NOMO-1 treated with DMSO at 0.1 percent for 48 hours (cell line): ENCODE measurements at regions not wholly inside any gene's neighbourhood (a gene's known extent, or its start where the extent isn't known, plus 50 kb on each side); places are given as distances from the start of the nearest gene placed in this dataset.
"Not testable (repeated sequence)": the region's sequence is repeated elsewhere in the genome, so short reads cannot be mapped to it uniquely, and the experiment has no call there.

Experiments used
- DNase-seq: peaks from one replicate; lab custom pipeline; 2025; ENCODE audit not compliant: unreplicated experiment; lab: John Stamatoyannopoulos, UW

- DNase-seq = peak; percentile 13
Measured at GRCh38 chr14:86780461-86780860, 1212.5 kb downstream of the GALC start.

GRCh38 chr14:86779416-86779815 is 1213.6 kb downstream of the GALC start:
- no peak for DNase-seq

DNA sequence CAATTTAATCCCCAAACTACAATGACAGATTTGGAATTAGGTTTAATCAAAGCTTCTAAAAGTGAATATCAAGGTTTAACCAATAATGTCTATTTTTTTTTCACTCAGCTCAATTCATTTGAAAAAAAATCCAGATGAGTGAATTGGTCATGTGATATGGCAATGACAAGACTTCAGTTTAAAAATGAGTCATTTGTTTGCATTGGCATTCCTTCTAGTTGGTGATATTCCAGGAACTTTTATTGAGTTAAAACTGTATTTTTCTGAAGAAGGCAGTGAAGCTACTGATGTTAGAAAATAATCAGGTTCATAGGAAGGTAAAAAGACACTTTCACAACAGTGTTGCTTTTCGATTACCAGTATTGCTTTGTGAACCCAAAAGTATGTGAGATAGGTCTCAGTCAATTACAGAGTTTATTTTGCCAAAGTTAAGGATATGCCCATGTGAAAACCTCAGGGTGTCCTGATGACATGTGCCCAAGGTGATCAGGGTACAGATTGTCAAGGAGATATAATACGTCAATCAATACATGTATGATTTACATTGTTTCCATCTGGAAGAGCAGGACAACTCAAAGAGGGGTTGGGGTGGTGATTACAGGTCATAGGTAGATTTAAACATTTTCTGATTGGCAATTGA is 1214.9 kb downstream of the GALC start:
- DNase-seq = no peak

GRCh38 chr14:86775896-86776295 is 1217.1 kb downstream of the GALC start:
- DNase-seq = not testable (repeated sequence)

GRCh38 chr14:86774916-86775315 is 1218.1 kb downstream of the GALC start:
- DNase-seq = no peak

DNA sequence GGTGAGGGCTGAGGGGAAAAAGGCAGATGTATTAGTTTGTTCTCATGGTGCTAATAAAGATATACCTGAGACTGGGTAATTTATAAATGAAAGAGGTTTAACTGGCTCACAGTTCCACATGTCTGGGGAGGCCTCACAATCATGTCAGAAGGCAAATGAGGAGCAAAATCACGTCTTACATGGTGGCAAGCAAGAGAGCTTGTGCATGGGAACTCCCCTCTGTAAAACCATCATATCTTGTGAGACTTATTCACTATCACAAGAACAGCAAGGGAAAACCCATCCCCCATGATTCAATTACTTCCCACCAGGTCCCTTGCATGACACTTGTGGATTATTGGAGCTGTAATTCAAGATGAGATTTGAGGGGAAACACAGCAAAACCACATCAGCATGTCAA is 1220.9 kb downstream of the GALC start:
- DNase-seq = no peak

DNA sequence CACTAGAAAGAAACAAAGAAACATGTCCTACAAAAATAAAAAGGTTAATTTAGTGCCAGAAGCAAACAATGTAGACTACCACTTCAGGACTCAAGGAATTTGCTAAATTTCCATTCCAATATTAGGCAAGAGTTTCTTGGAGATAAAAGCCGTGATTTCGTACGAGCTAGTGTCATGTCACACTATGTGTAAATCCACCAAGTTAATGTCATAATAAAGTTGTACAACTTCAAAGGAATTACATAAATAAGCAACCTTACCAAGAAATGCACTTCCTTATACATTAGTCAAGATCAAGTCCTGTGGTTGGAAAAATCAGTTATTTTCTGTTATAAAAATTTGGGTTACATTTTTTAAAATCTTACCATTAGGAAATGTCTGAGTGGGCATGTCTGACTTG is 1222.8 kb downstream of the GALC start:
- DNase-seq = no peak

DNA sequence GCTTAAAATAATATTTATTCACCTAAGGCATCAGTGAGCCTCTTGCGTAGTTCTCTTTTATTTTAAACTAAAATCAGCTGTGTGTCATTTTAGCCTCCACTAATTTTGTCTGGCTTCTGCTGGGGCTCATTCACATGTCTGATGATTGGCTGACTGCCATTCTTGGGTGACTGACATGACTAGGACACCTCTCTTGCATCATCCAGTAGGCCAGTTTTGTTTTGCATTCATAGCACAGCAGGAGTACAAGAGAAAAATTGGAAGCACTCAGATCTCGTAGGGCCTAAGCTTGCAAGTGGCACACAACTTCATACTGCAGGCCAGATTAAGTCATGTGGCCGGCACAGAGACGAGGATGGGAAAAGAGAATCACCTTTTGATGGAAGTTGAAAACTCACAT is 1226.5 kb downstream of the GALC start:
- no peak for DNase-seq

DNA sequence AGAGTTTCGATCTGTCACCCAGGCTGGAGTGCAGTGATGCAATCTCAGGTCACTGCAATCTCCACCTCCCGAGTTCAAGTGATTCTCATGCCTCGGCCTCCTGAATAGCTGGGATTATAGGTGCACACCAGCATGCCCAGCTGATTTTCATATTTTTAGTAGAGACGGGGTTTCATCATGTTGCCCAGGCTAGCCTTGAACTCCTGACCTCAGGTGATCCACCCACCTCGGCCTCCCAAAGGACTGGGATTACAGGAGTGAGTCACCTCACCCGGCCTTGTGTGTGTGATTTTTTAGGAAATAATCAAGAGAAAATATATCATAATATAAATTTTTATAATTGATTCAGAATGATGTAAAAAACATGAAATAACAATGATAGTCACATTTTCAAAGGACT is 1231.4 kb downstream of the GALC start:
- no peak for DNase-seq

DNA sequence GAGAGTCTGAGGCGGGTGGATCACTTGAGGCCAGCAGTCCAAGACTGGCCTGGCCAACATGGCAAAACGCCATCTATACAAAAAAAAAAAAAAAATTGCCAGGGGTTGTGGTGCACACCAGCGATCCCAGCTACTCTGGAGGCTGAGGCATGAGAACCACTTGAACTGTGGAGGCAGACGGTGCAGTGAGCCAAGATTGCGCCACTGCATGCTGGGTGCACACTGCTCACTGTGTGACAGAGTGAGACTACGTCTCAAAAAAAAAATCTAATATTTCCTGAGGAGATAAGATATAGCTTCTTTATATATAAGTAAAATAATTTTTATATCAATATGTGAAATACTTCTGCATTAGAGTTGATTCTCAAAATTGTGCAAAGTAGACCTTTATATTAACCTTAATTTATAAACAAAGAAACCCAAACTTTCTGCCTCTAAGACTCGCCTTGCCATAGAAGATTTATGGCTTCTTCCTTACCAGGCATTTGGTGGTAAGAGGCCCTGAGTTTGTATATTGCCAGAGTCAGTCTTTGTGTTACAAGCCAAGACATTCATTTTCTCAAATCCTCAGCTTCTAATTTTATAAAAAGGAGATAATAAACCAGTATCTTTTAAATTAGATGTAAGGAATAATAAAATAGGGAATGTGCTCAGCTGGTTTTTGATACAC is 1226.7 kb downstream of the FLRT2 start:
- peak; percentile 42 for DNase-seq

- not testable (repeated sequence) for DNase-seq
Measured at GRCh38 chr14:86750488-86750887, 1220.5 kb downstream of the FLRT2 start.

DNA sequence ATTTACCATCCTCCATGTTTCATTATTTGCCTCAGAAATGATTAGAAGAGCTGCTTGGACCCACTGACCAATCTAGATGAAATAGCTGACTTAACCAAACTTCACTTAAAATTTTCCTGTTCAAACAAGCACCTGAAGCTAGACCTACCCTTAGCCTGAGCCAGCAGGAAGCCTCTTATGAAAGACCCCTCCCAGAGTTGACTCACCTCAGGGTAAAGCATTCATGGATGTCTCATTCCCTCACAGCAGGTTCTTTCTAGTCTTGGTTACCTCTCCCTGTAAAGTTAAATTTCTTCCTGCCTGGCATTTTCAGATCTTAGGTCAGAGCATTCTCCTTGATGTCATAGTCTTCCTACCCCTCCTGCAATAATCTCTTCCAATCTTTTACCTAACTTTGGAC is 1209.8 kb downstream of the FLRT2 start:
- DNase-seq = no peak

DNA sequence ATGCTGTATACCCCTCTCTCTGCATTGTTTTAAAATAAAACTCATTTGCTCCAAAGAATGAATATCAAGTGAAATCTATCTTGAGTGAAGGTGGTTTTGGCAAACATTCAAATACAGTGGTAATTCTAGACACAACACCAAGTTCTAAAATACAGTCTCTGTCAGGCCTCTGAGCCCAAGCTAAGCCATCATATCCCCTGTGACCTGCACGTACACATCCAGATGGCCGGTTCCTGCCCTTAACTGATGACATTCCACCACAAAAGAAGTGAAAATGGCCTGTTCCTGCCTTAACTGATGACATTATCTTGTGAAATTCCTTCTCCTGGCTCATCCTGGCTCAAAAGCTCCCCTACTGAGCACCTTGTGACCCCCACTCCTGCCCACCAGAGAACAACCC is 1201.5 kb downstream of the FLRT2 start:
- DNase-seq = not testable (repeated sequence)

DNA sequence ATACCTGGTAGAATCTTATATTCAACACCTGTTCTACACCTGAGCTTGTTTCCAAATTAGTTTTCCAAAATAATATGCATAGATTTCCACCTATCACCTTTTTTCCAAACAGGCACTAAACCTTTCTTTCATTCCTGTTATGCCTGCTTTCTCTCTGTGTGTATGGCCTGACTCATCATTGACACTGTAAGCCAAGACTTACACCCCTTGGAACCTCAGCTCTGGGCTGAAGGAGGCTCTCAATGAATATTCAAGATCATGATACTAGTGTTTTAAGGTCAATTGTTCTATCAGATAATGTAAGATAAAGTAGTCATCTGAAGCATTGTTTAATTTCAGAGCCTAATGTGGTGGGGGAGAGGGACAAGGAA is 1193.3 kb downstream of the FLRT2 start:
- DNase-seq = no peak

GRCh38 chr14:86722612-86723253 is 1192.8 kb downstream of the FLRT2 start:
- DNase-seq = no peak

GRCh38 chr14:86714575-86714974 is 1184.6 kb downstream of the FLRT2 start:
- DNase-seq = no peak

GRCh38 chr14:86714153-86714552 is 1184.2 kb downstream of the FLRT2 start:
- DNase-seq = no peak

DNA sequence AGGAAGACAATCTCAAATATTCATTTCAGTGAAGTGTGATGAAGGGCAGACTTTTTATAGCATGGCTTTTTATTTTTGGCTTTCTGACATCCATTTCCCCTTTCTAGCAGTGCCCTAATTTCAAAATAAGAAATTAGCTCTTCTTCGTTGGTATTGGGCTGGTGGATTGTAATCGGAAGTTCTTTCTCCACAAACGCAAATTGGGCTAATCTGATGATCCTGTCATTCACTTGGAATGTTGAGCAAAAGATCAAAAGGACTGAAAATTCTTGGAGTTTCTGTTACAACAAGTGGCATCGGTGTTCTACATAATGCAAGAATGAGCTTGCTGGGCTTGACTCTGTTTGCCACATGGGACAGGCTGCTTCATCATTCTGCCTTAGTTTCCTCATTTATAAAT is 1182.8 kb downstream of the FLRT2 start:
- peak; percentile 77 for DNase-seq

DNA sequence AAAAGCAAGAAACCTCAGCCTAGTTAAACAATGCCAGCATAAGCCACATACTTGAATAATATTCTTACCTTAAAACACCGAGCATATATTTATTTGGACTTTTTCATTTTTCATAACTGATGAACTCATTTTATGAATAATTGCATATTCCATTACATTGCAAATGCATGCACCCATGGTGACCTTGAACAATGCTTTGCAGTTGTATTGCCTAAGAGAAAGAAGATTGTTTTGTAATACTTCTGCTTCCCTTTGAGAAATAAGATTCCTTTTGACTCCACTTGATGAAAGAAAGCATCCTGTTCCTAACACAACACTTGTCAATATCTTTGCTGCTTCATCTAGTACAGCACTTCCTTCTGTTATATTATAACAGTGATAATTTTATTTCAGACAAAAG is 1182.2 kb downstream of the FLRT2 start:
- peak; percentile 82 for DNase-seq

GRCh38 chr14:86708846-86709339 is 1178.9 kb downstream of the FLRT2 start:
- DNase-seq = no peak

GRCh38 chr14:86707071-86707470 is 1177.1 kb downstream of the FLRT2 start:
- DNase-seq = no peak

DNA sequence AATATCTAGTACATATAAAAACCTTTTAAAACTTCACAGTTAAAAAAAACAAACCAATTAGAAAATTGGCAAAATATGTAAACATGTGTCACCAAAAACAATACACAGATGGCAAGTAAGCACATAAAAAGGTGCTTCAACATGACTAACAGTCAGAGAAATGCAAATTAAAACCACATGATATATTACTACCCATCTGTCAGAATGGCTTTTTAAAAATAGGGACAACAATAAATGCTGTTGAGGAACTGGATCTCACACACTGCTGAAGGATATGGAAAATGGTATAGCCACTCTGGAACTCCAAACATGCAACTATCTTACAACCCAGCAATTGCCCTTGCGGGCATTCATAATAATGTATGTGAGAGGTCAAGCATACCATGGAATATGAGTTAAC is 1153.6 kb downstream of the FLRT2 start:
- DNase-seq = no peak
